GM12878 (cell line): ENCODE measurements at regions not wholly inside any gene's neighbourhood (a gene's known extent, or its start where the extent isn't known, plus 50 kb on each side); places are given as distances from the start of the nearest gene placed in this dataset.

ENCODE experiments used
- ATAC-seq: fragments of 200-7000 bp; cut with Tn5 transposase; 3 replicates; pipeline ENCODE4 v1.9.1; 2020; ENCODE audit warnings: mild to moderate bottlenecking, moderate library complexity
- BruUV-seq: library from RNA; stranded (reverse); fragments of 400-500 nt; replicated peaks from 2 replicates; lab custom pipeline; 2021; lab: Mats Ljungman, UMichigan
- CTCF ChIA-PET: fragments of 300-600 bp; sonication (Branson Sonifier 250); formaldehyde crosslinking; extraction: SDS; loops from one replicate; lab custom pipeline; 2021; ENCODE audit warnings: inconsistent platforms; lab: Yijun Ruan, JAX
- POLR2A ChIA-PET: fragments of 350-600 bp; formaldehyde crosslinking; extraction: SDS; loops from one replicate; lab custom pipeline; 2021; ENCODE audit warnings: inconsistent platforms; lab: Charles Lee
- RAD21 ChIA-PET: fragments of 300-600 bp; sonication (Branson Sonifier 250); formaldehyde crosslinking; loops from one replicate; lab custom pipeline; 2023; ENCODE audit warnings: antibody characterized with exemption; ENCODE audit not compliant: unreplicated experiment; lab: Charles Lee
- SMC1A ChIA-PET: fragments of 300-600 bp; sonication (Branson Sonifier 250); formaldehyde crosslinking; loops from one replicate; lab custom pipeline; 2023; ENCODE audit not compliant: unreplicated experiment, uncharacterized antibody; lab: Charles Lee
- DNase-seq: peaks from one replicate; pipeline ENCODE4 v3.0.0-alpha.2; 2011; ENCODE audit warnings: low read depth, low spot score
- FAIRE-seq: peaks from 3 replicates; lab custom pipeline; 2011; peaks lifted over from hg19 to GRCh38; lab: Jason Lieb, UNC
- H2AFZ ChIP-seq: 2 replicates; pipeline ENCODE4 v1.6.0; 2011; ENCODE audit warnings: low read depth, low read length, control low read depth; ENCODE audit not compliant: control insufficient read depth
- H3K27ac ChIP-seq: 2 replicates; pipeline ENCODE4 v1.5.1; 2011; ENCODE audit warnings: control low read depth; ENCODE audit not compliant: control insufficient read depth, insufficient read depth
- H3K27me3 ChIP-seq, 2 experiments: replicated peaks in 1 of 2; 2 replicates each; pipeline versions ENCODE4 v1.6.0 to v1.6.1; 2011; ENCODE audit warnings: low read length in 1 of 2; ENCODE audit not compliant: control insufficient read depth in 2 of 2, insufficient read depth in 2 of 2
- H3K36me3 ChIP-seq, 2 experiments: 2 replicates each; pipeline ENCODE4 v1.5.1; 2011; ENCODE audit warnings: low read length in 1 of 2; ENCODE audit not compliant: control insufficient read depth in 2 of 2, insufficient read depth in 2 of 2
- H3K4me1 ChIP-seq: 2 replicates; pipeline ENCODE4 v1.6.1; 2011; ENCODE audit warnings: mild to moderate bottlenecking, low read length, moderate library complexity, mixed read lengths; ENCODE audit not compliant: control insufficient read depth, insufficient read depth
- H3K4me2 ChIP-seq: 2 replicates; pipeline ENCODE4 v1.6.0; 2011; ENCODE audit warnings: control low read depth; ENCODE audit not compliant: control insufficient read depth, insufficient read depth
- H3K4me3 ChIP-seq: fragments of 200-600 bp; sonication (generic); 2 replicates; pipeline ENCODE4 v1.5.1; 2016
- H3K79me2 ChIP-seq: 2 replicates; pipeline ENCODE4 v1.6.0; 2011; ENCODE audit warnings: low read length; ENCODE audit not compliant: control insufficient read depth, insufficient read depth
- H3K9ac ChIP-seq: 2 replicates; pipeline ENCODE4 v1.8.0; 2011; ENCODE audit warnings: low read length, control low read depth, mixed read lengths; ENCODE audit not compliant: control insufficient read depth, insufficient read depth
- H3K9me3 ChIP-seq: replicated peaks from 3 replicates; pipeline ENCODE4 v1.5.1; 2011; ENCODE audit warnings: mild to moderate bottlenecking, low read length; ENCODE audit not compliant: control insufficient read depth, insufficient read depth
- H4K20me1 ChIP-seq: 2 replicates; pipeline ENCODE4 v1.6.0; 2011; ENCODE audit not compliant: control insufficient read depth, insufficient read depth
- E4F1 ChIP-seq: fragments of 450-650 bp; IDR thresholded peaks from 2 replicates; pipeline ENCODE4 v1.6.1; 2018; ENCODE audit warnings: borderline replicate concordance, mild to moderate bottlenecking; ENCODE audit not compliant: partially characterized antibody
- IRF4 ChIP-seq: IDR thresholded peaks from 2 replicates; pipeline ENCODE4 v1.6.1; 2011; ENCODE audit warnings: low read depth, low read length
- KLF5 ChIP-seq: fragments of 450-650 bp; IDR thresholded peaks from 2 replicates; pipeline ENCODE4 v1.6.1; 2014; ENCODE audit warnings: mild to moderate bottlenecking; ENCODE audit not compliant: partially characterized antibody
- MLLT1 ChIP-seq: fragments of 450-650 bp; IDR thresholded peaks from 2 replicates; pipeline ENCODE4 v1.6.1; 2016; ENCODE audit warnings: mild to moderate bottlenecking
- NBN ChIP-seq: fragments of 450-650 bp; IDR thresholded peaks from 2 replicates; pipeline ENCODE4 v1.6.1; 2016
- RB1 ChIP-seq: fragments of 450-650 bp; formaldehyde crosslinking; IDR thresholded peaks from 2 replicates; pipeline ENCODE4 v1.6.1; 2017; ENCODE audit warnings: mild to moderate bottlenecking, borderline replicate concordance
- SP1 ChIP-seq: IDR thresholded peaks from one replicate; pipeline ENCODE4 v1.6.1; 2011; ENCODE audit warnings: low read depth, low read length
- WGBS: methylation state at CpG from one replicate; pipeline ENCODE4 v1.1.6; 2016; ENCODE audit warnings: low lambda C conversion rate; ENCODE audit not compliant: insufficient replicate concordance, insufficient coverage; ENCODE audit errors: missing lambda C conversion rate; 5-methylcytosine and 5-hydroxymethylcytosine counted together
- in situ Hi-C: fragments of 300-500 bp; cut with MboI; formaldehyde crosslinking; loops from 9 replicates; pipeline ENCODE4 v1.14.3; 2018; ENCODE audit warnings: mixed read lengths
- intact Hi-C: fragments of 100-400 bp; cut with micrococcal nuclease; formaldehyde crosslinking; loops from one replicate; pipeline ENCODE4 v1.14.2; 2022; ENCODE audit not compliant: unreplicated experiment

GRCh38 chr2:56476509-56477071 lies 292.8 kb downstream of the CCDC85A start:
- TF ChIP-seq RB1 (no peak), IRF4 (no peak), KLF5 (no peak), MLLT1 (no peak), E4F1 (no peak), SP1 (no peak), NBN (no peak)
- no peaks in the 10 kb centered on the region for H3K27me3 ChIP-seq
- no peaks in the 10 kb centered on the region for H3K9me3 ChIP-seq
- no peak for ATAC-seq
- H3K79me2 ChIP-seq = no peaks in the 10 kb centered on the region
- H3K9ac ChIP-seq = no peak overlapping the region
- WGBS = 38% methylated on average over 8 of the region's 8 CpGs
- SMC1A ChIA-PET = no interaction called here
- POLR2A ChIA-PET = no interaction called here
- RAD21 ChIA-PET = no interaction called here
- CTCF ChIA-PET = no interaction called here
- BruUV-seq = no TSS peak
- H2AFZ ChIP-seq = no peak overlapping the region
- intact Hi-C loops (no loop called here), in situ Hi-C loops (no loop called here)
- H3K27ac ChIP-seq = no peak overlapping the region
- DNase-seq = no peak
- FAIRE-seq = no peak
- no peaks in the 10 kb centered on the region for H4K20me1 ChIP-seq
- no peaks in the 10 kb centered on the region for H3K4me1 ChIP-seq
- no peak overlapping the region for H3K4me2 ChIP-seq
- H3K36me3 ChIP-seq = no peaks in the 10 kb centered on the region
- no peak overlapping the region for H3K4me3 ChIP-seq
